ENCODE measurements at regions not wholly inside any gene's neighbourhood (a gene's known extent, or its start where the extent isn't known, plus 50 kb on each side); places are given as distances from the start of the nearest gene placed in this dataset.

- no peak for DNase-seq (ENCODE audit: low read depth in 3 of 3, low spot score in 1 of 3)
Observed at GRCh38 chrX:42725196-42725595, 52.8 kb downstream of the PPP1R2C start.

- DNase-seq (ENCODE audit: low read depth in 3 of 3, low spot score in 1 of 3): no peak
Observed at GRCh38 chrX:42720209-42720608, 57.8 kb downstream of the PPP1R2C start.

DNA sequence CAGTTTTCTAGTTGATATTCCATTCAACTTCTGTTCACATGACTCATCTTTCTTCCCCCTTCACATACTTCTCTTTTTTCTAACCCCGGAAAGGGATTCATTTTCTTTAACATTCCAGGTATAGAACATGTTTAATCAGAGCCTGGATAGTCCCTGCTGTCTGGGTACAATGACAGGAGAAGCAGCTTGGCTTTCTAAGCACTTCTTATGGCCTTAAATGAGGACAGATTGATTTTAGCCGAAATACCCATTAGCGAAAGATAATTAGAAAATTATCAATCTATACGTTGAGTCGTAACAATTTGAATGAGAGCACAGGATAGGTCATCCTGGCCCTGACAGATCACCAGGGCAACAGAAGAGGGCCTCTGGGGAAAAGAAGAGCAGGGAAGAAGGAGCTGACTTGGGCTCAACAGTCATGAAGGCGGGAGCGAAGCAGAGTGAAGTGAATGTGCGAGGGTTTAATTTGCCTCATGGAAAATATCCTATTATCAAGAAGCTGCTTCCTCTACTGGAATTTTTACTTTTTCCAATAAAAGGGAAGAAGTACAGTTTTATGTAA, 62.2 kb downstream of the PPP1R2C start:
- DNase-seq (ENCODE audit: low read depth in 3 of 3, low spot score in 1 of 3): no peak

- peak in 2 of 3 donors; percentile 3 to 9 for DNase-seq (ENCODE audit: low read depth in 3 of 3, low spot score in 1 of 3)
Observed at GRCh38 chrX:42714981-42715700, 62.8 kb downstream of the PPP1R2C start.

- DNase-seq (ENCODE audit: low read depth in 3 of 3, low spot score in 1 of 3): no peak
Observed at GRCh38 chrX:42710452-42710851, 67.5 kb downstream of the PPP1R2C start.

- DNase-seq (ENCODE audit: low read depth in 3 of 3, low spot score in 1 of 3): no peak
Observed at GRCh38 chrX:42708222-42708621, 69.7 kb downstream of the PPP1R2C start.

GRCh38 chrX:42707742-42708141, 70.2 kb downstream of the PPP1R2C start:
- no peak for DNase-seq (ENCODE audit: low read depth in 3 of 3, low spot score in 1 of 3)

GRCh38 chrX:42704454-42704853, 73.5 kb downstream of the PPP1R2C start:
- DNase-seq (ENCODE audit: low read depth in 3 of 3, low spot score in 1 of 3): no peak

GRCh38 chrX:42697544-42697943, 80.4 kb downstream of the PPP1R2C start:
- DNase-seq (ENCODE audit: low read depth in 3 of 3, low spot score in 1 of 3): no peak

- DNase-seq (ENCODE audit: low read depth in 3 of 3, low spot score in 1 of 3): no peak
Observed at GRCh38 chrX:42696536-42697124, 81.3 kb downstream of the PPP1R2C start.

DNA sequence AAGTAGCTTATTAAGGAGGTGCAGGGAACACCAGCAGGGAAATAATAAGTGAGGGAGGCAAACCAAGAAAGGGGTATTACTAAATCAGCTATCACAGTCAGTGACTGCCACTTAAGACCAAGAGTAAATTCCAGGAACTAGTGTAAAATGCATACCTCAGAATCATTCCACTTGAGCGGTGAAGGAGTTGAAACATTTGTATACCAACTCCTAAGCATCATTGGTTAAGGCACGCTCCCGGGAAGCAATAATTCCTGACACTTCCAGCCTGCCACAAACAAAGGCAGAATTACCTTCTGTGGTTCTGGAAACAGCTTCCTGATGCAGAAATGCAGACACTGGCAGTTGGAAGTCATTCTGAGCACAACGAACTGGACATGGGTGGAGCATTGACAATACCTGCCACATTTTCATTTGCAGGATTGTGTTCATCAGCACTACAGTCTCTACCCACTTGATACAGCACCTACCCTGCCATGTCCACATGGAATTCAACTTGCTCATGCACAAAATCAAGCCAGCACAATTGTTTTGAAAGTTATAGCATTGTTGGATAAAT, 82.1 kb downstream of the PPP1R2C start:
- no peak for DNase-seq (ENCODE audit: low read depth in 3 of 3, low spot score in 1 of 3)

- no peak for DNase-seq (ENCODE audit: low read depth in 3 of 3, low spot score in 1 of 3)
Observed at GRCh38 chrX:42694260-42694815, 83.6 kb downstream of the PPP1R2C start.

DNA sequence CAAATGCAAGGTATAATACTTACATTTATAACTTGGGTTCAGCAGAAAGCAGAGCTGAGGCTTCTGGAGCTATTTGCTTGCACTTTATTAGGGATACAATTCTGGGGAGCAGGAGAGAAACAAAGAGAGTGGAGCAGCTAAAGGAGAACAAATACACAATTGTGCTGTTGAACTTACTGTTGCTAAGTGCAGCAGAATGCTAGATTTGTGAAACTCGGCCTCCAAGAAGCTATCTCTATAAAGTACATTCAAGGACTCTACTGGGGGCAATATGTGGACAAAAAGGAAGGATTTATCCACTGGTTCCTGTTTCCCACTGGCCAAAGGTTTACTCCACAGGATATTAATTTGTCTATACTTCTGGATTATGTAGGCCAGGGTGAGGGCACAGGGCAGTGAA, 86.8 kb downstream of the PPP1R2C start:
- DNase-seq (ENCODE audit: low read depth in 3 of 3, low spot score in 1 of 3): no peak

- no peak for DNase-seq (ENCODE audit: low read depth in 3 of 3, low spot score in 1 of 3)
Observed at GRCh38 chrX:42686706-42687105, 91.3 kb downstream of the PPP1R2C start.

- DNase-seq (ENCODE audit: low read depth in 3 of 3, low spot score in 1 of 3): no peak
Observed at GRCh38 chrX:42686296-42686695, 91.7 kb downstream of the PPP1R2C start.

- no peak for DNase-seq (ENCODE audit: low read depth in 3 of 3, low spot score in 1 of 3)
Observed at GRCh38 chrX:42684065-42684464, 93.9 kb downstream of the PPP1R2C start.

GRCh38 chrX:42680666-42681065, 97.3 kb downstream of the PPP1R2C start:
- no peak for DNase-seq (ENCODE audit: low read depth in 3 of 3, low spot score in 1 of 3)

- DNase-seq (ENCODE audit: low read depth in 3 of 3, low spot score in 1 of 3): no peak
Observed at GRCh38 chrX:42678133-42678532, 99.8 kb downstream of the PPP1R2C start.

DNA sequence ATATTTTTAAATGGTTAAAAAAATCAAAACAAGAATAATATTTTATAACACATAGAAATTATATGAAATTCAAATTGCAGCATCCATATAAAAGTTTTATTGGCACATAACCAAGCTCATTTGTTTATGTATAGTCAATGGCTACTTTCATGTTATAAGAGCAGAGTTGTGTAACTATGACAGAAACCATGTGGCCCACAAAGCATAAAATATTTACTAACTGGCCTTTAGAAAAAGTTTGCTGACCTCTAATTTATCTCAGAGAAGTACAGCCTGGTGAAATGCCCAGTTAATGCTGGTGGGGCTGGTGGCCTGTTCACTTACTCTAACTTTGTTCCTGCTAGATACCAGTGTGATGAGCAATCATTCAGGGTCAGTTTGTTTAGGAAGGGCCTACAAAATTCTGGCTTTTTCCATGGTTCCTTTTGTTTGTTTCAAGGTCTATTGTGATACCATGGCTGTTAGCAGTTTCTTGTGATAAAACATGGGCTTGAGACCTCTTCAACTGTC, 104.6 kb downstream of the PPP1R2C start:
- no peak for DNase-seq (ENCODE audit: low read depth in 3 of 3, low spot score in 1 of 3)

GRCh38 chrX:42664680-42665079, 113.3 kb downstream of the PPP1R2C start:
- DNase-seq (ENCODE audit: low read depth in 3 of 3, low spot score in 1 of 3): no peak

DNA sequence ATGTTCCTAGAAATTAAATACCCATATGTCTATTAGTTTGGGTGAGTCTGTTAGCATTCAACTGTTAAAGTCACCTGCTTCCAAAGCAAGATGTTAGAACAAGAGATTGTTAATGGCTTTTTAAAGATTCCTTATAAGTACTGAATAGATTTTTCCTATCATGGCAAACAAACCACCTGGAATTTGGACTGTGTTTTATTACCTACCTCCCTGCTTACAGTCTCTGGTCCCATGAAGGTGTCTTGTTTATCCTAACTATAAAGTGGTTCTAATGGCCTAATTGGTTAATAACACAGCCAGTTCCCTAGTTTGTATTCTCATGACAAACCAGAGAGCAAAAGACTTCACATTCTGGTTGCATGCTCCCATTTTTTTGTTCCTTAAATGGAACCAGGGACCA, 149.5 kb downstream of the PPP1R2C start:
- no peak for DNase-seq (ENCODE audit: low read depth in 3 of 3, low spot score in 1 of 3)

- no peak for DNase-seq (ENCODE audit: low read depth in 3 of 3, low spot score in 1 of 3)
Observed at GRCh38 chrX:42627891-42628290, 150.1 kb downstream of the PPP1R2C start.

Measured in stimulated activated CD4-positive, alpha-beta T cell treated with anti-CD3 and anti-CD28 coated beads, TNF-alpha, amount 100 ng/mL, for 1 hour (primary cell).